Heart left ventricle (tissue), 13 donors: ENCODE measurements at regions not wholly inside any gene's neighbourhood (a gene's known extent, or its start where the extent isn't known, plus 50 kb on each side); places are given as distances from the start of the nearest gene placed in this dataset.

Experiments used
- CTCF ChIP-seq, 12 donors: fragments of 200-600 bp; sonication (generic) in 4 of 12; IDR thresholded peaks; one replicate each; pipeline versions ENCODE4 v1.5.0 to v1.8.0; 2018 to 2022; ENCODE audit warnings: antibody characterized with exemption in 12 of 12, mild to moderate bottlenecking in 5 of 12
- POLR2A ChIP-seq, 2 donors: fragments of 450-650 bp; IDR thresholded peaks; one replicate each; pipeline ENCODE4 v1.6.1; 2017; ENCODE audit warnings: antibody characterized with exemption in 2 of 2, mild to moderate bottlenecking in 2 of 2, moderate library complexity in 2 of 2
- donor health status: ischemic (EF 13 %, LVEDD 7.1; RV severe dilation, severe dysfunction).
- donor health status: DM: no; HTN: yes; CAD: no.
- donor health status: DM: no; HTN: no; CAD: no.
- donor health status: ischemic (EF 25% LVEDD 6.9; RV normal size, moderate dysfunction).
- donor health status: ischemic (EF 25% LVEDD 5.7; RV mildly dilated, moderate dysfunction).
- donor health status: ischemic (EF 35%, LVEDD 5.7; RV mildly dilated, moderate dysfunction).
- donor health status: nonischemic (EF 11% LVEDD 7.7; RV severe dilation, severe dysfunction).
- donor health status: DM: yes; HTN: yes; CAD: no.
- donor health status: PGD.
- donor health status: ischemic (EF 29% LVEDD 5.4; RV normal size, mild dysfunction).
- donor health status: nonischemic (EF 23%, LVEDD 6.1; RV moderate dilation, normal function).

GRCh38 chr1:118306851-118307250 lies 121.8 kb upstream of the SPAG17 start:
- TF ChIP-seq CTCF (IDR thresholded peaks at IDR 0.05), result no peak
- no peak for TF ChIP-seq POLR2A (IDR thresholded peaks at IDR 0.05)
